GM21526 (cell line): ENCODE measurements at regions not wholly inside any gene's neighbourhood (a gene's known extent, or its start where the extent isn't known, plus 50 kb on each side); places are given as distances from the start of the nearest gene placed in this dataset.
"Not testable (repeated sequence)": the region's sequence is repeated elsewhere in the genome, so short reads cannot be mapped to it uniquely, and the experiment has no call there.

ENCODE experiments used
- ATAC-seq: cut with Tn5 transposase; IDR thresholded peaks from one replicate; pipeline ENCODE4 v1.9.1; 2021; ENCODE audit warnings: moderate library complexity; ENCODE audit not compliant: unreplicated experiment, low FRiP score

GRCh38 chr2:4962419-4962818 is 729.8 kb upstream of the SOX11 start:
- ATAC-seq, result no peak

- no peak for ATAC-seq
Measured at GRCh38 chr2:4963106-4963505, 729.1 kb upstream of the SOX11 start.

- no peak for ATAC-seq
Measured at GRCh38 chr2:4964001-4964540, 728.1 kb upstream of the SOX11 start.

DNA sequence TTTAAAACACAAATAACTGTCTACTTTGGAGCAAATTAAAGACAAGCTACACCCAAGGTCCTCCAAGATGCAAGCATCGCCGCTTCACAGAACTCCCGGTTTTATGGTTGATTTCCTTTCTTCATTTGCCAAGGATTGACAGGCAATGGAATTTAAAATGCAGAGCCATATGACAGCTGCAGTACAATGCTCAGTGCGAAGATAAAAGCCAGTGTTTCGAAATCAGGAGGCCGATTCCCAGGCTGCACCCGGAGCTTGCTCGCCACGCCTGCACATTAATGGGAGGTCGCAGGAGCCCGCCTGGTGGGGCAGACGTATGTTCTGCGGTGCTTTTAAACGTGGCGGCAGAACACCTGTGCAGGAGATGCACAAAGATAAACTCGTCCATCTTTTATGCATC is 727.6 kb upstream of the SOX11 start:
- no peak for ATAC-seq

- no peak for ATAC-seq
Measured at GRCh38 chr2:4965556-4966320, 726.4 kb upstream of the SOX11 start.

GRCh38 chr2:4967206-4967605 is 725.0 kb upstream of the SOX11 start:
- ATAC-seq, result no peak

- ATAC-seq, result no peak
Measured at GRCh38 chr2:4972472-4972871, 719.7 kb upstream of the SOX11 start.

DNA sequence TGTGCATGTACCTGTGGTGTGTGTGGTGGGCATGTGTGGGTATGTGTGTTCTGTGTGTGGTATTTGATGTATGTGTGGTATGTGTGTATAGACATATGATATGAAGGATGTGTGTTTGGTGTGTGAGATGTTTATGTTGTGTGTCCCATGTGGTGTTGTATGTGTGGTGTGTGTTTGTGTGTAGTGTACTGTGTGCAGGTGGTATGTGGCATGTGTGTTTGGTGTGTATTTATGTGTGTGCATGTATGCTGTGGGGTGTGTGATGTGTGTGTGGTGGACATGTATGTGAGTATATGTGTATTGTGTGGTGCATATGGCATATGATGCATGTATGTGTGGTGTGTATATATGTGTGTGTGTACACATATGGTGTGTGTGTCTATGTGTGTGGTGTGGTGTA is 718.8 kb upstream of the SOX11 start:
- no peak for ATAC-seq

GRCh38 chr2:4973973-4974372 is 718.2 kb upstream of the SOX11 start:
- ATAC-seq, result no peak

DNA sequence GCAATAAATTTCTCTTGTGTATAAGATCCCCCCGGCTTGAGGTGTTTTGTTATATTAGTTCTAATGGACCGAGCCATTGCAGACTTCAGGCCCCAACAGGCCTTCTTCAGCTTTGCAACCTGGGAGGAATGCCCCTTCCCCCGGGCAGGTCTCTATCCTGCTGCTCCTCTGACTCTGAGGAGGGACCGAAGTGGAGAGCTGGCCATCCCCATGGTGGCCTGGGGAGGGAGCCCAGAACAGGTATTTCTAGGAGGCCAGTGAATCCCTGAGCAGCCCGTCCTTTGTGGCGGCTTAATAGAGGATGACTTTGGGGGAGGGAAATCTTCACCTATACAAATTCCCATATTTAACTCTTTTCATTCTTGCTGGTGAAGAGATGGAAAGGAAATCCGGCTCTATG is 715.8 kb upstream of the SOX11 start:
- ATAC-seq, result no peak

GRCh38 chr2:4979111-4979510 is 713.1 kb upstream of the SOX11 start:
- ATAC-seq, result no peak

DNA sequence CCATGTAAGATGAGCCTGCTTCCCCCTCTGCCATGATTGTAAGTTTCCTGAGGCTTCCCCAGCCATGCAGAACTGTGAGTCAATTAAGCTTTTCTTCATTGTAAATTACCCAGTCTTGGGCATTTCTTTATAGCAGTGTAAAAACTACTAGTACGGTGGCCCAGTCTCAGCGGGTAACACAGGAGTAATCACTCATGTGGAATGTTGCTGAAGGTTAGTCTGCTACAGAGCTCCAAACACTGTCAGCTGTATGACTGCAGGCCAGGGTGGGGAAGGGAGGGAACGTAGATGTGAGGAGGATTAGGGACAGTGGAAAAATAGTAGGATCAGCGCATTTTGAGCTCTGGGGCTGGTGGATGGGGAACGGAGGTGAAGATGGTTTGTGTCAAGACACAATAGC is 711.2 kb upstream of the SOX11 start:
- no peak for ATAC-seq

DNA sequence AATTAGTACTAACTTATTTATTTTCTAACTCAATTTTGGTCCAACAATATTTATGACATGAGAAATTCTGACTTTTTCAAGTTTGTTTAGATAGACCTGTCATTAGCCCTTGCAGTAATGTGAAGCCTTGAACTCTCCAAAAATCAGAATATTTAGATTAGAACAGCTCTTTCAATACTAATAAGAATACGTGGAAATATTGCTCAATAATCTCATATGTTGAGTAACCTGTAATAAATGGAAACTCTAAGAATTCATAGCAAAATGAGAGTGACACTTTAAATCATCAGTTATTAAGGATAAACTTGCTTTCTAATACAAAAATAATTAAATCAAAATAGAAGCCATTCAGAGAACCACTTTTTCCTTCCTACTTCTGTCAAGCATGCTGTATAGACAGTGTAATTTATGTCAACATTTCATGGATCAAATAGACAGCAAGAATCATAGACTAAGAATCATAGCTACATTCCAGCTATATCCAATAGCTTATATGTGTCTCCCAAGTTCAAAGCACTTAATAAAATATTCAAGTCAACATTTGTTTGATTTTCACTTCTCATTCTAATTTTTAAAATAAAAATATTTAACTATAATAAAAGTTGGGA is 710.3 kb upstream of the SOX11 start:
- ATAC-seq, result no peak

DNA sequence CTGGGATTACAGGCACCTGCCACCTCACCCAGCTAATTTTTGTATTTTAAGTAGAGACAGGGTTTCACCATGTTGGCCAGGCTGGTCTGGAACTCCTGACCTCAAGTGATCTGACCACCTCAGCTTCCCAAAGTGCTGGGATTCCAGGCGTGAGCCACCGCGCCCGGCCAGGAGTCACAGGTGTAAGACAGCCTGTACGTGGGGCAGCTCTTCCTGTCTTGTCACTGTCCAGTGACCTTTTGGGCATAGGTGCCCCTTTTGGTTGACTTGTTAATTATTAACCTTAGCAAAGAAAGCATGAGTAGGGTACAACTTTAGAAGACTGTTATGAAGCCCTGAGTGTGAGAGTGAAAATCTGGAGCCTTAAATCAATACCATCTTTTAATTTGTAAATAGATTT is 703.7 kb upstream of the SOX11 start:
- not testable (repeated sequence) for ATAC-seq

DNA sequence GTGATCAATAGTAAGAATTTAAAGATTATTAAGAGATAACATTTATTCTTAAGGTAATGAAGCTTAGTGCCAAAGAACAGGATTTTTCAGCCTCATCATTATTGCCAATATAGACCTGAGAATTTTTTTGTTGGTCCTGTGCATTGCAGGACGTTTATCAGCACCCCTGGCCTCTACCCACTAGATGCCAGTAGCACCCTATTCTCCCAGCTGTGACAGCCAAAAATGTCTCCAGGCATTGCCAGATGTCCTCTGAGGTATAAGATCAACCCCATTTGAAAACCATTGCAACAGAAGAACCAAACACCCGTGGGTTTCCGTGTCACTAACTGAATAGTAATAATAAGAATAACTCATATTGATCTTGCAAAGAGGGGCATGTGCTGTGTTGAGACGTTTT is 700.0 kb upstream of the SOX11 start:
- no peak for ATAC-seq

- ATAC-seq, result no peak
Measured at GRCh38 chr2:4995466-4995865, 696.7 kb upstream of the SOX11 start.

GRCh38 chr2:5007596-5007995 is 684.6 kb upstream of the SOX11 start:
- no peak for ATAC-seq

GRCh38 chr2:5019324-5019723 is 672.9 kb upstream of the SOX11 start:
- ATAC-seq, result no peak

- ATAC-seq, result no peak
Measured at GRCh38 chr2:5020116-5020875, 671.9 kb upstream of the SOX11 start.

DNA sequence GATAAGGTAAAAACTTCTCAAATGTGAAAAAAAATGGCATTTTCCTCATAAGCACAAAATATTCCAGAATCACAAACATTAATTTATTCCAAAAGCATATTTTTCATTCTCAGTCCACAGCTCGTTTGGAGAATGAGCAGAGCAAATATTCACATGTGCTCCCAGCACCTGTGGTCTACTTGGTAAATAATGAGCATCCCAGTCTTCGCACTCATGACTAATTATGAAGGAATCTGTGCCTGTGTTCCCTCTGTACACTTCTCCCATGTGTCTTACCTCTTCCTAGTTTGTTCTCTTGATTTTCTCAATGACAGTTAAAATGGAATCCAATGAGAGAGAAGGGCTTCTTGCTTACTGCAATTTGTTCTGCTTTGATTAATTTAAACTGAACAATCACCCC is 671.0 kb upstream of the SOX11 start:
- no peak for ATAC-seq

DNA sequence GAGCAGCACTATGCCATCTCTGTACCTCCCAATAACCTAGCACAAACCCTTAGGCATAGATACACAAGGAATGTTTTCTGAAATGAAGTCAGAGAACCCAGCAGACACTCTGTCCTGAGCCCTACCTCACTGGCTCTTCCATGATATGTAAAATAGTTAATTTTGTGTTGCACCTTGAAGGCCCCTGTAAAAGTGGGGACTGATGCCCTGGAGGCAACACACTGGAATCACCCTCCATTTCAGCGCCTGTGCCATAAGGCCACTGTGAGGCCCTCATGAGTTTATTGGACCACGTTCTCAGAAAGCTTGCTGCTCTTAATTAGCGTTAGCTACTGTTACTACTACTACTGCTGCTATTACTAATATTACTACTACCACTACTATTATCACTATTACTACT is 670.1 kb upstream of the SOX11 start:
- no peak for ATAC-seq
